ENCODE measurements at regions not wholly inside any gene's neighbourhood (a gene's known extent, or its start where the extent isn't known, plus 50 kb on each side); places are given as distances from the start of the nearest gene placed in this dataset.

- no peak for DNase-seq (ENCODE audit: low spot score)
- intact Hi-C loops (cut with DNase I): no loop called here
Measured at GRCh38 chr16:65219786-65220185, 97.9 kb upstream of the CDH11 start.

GRCh38 chr16:65218348-65218747 is 96.5 kb upstream of the CDH11 start:
- intact Hi-C loops (cut with DNase I): no loop called here
- ATAC-seq: no peak
- no peak for DNase-seq (ENCODE audit: low spot score)

More at GRCh38 chr16:65219786-65220185, 97.9 kb upstream of the CDH11 start:
- no peak for ATAC-seq

GRCh38 chr16:65213866-65214595 is 92.2 kb upstream of the CDH11 start:
- ATAC-seq (no peak), DNase-seq (ENCODE audit: low spot score) (no peak)
- intact Hi-C loops (cut with DNase I): no loop called here

GRCh38 chr16:65212791-65213190 is 90.9 kb upstream of the CDH11 start:
- DNase-seq (ENCODE audit: low spot score) (no peak), ATAC-seq (no peak)
- intact Hi-C loops (cut with DNase I): no loop called here

- intact Hi-C loops (cut with DNase I): no loop called here
- ATAC-seq (no peak), DNase-seq (ENCODE audit: low spot score) (no peak)
Measured at GRCh38 chr16:65212240-65212639, 90.4 kb upstream of the CDH11 start.

- intact Hi-C loops (cut with DNase I): no loop called here
- no peak for ATAC-seq
- no peak for DNase-seq (ENCODE audit: low spot score)
Measured at GRCh38 chr16:65202461-65202860, 80.6 kb upstream of the CDH11 start.

- ATAC-seq (no peak), DNase-seq (ENCODE audit: low spot score) (no peak)
- intact Hi-C loops (cut with DNase I): no loop called here
Measured at GRCh38 chr16:65201511-65201910, 79.6 kb upstream of the CDH11 start.

- DNase-seq (ENCODE audit: low spot score) (no peak), ATAC-seq (peak; percentile 77)
- intact Hi-C loops (cut with DNase I): no loop called here
Measured at GRCh38 chr16:65200857-65201256, 79.0 kb upstream of the CDH11 start.

GRCh38 chr16:65200156-65200773 is 78.4 kb upstream of the CDH11 start:
- intact Hi-C loops (cut with DNase I): no loop called here
- ATAC-seq (no peak), DNase-seq (ENCODE audit: low spot score) (no peak)

- ATAC-seq: no peak
- DNase-seq (ENCODE audit: low spot score): no peak
- intact Hi-C loops (cut with DNase I): no loop called here
Measured at GRCh38 chr16:65196420-65197075, 74.7 kb upstream of the CDH11 start.

- DNase-seq (ENCODE audit: low spot score) (no peak), ATAC-seq (no peak)
- intact Hi-C loops (cut with DNase I): no loop called here
Measured at GRCh38 chr16:65195998-65196397, 74.1 kb upstream of the CDH11 start.

GRCh38 chr16:65185241-65185778 is 63.4 kb upstream of the CDH11 start:
- DNase-seq (ENCODE audit: low spot score) (no peak), ATAC-seq (peak; percentile 66)
- intact Hi-C loops (cut with DNase I): no loop called here

- intact Hi-C loops (cut with DNase I): no loop called here
- ATAC-seq (peak; percentile 52), DNase-seq (ENCODE audit: low spot score) (no peak)
Measured at GRCh38 chr16:65181071-65181561, 59.3 kb upstream of the CDH11 start.

GRCh38 chr16:65178151-65178550 is 56.3 kb upstream of the CDH11 start:
- intact Hi-C loops (cut with DNase I): no loop called here
- DNase-seq (ENCODE audit: low spot score) (no peak), ATAC-seq (no peak)

GRCh38 chr16:65176603-65177002 is 54.7 kb upstream of the CDH11 start:
- intact Hi-C loops (cut with DNase I): no loop called here
- DNase-seq (ENCODE audit: low spot score) (peak; percentile 60), ATAC-seq (peak; percentile 92)

- DNase-seq (ENCODE audit: low spot score) (no peak), ATAC-seq (no peak)
- intact Hi-C loops (cut with DNase I): no loop called here
Measured at GRCh38 chr16:65172356-65172755, 50.5 kb upstream of the CDH11 start.

All from sciatic nerve (tissue), 2 donors.